Tibial nerve (tissue), 4 donors: ENCODE measurements at regions not wholly inside any gene's neighbourhood (a gene's known extent, or its start where the extent isn't known, plus 50 kb on each side); places are given as distances from the start of the nearest gene placed in this dataset.

ENCODE experiments used
- DNase-seq, 2 donors: peaks; one replicate each; pipeline ENCODE4 v3.0.0-alpha.2; 2019; ENCODE audit warnings: low spot score in 2 of 2
- H3K27ac ChIP-seq, 4 donors: fragments of 200-600 bp; sonication (generic) in 3 of 4; one replicate each; pipeline ENCODE4 v1.5.1; 2017 to 2019; ENCODE audit warnings: mild to moderate bottlenecking in 1 of 4
- H3K27me3 ChIP-seq, 2 donors: fragments of 200-600 bp; sonication (generic) in 1 of 2; one replicate each; pipeline versions ENCODE4 v1.5.1 to v1.6.0; 2017 to 2019
- H3K36me3 ChIP-seq, 3 donors: fragments of 200-600 bp; sonication (generic); one replicate each; pipeline ENCODE4 v1.5.1; 2018 to 2019
- H3K4me1 ChIP-seq, 4 donors: fragments of 200-600 bp; sonication (generic) in 3 of 4; one replicate each; pipeline ENCODE4 v1.5.1; 2017 to 2019
- H3K4me3 ChIP-seq, 4 donors: fragments of 200-600 bp; sonication (generic) in 3 of 4; one replicate each; pipeline ENCODE4 v1.5.1; 2017 to 2019; ENCODE audit warnings: mild to moderate bottlenecking in 1 of 4, moderate library complexity in 1 of 4
- H3K9me3 ChIP-seq, 4 donors: fragments of 200-600 bp; sonication (generic) in 3 of 4; one replicate each; pipeline ENCODE4 v1.5.1; 2017 to 2019
- EP300 ChIP-seq, 2 donors: sonication (generic); formaldehyde crosslinking; IDR thresholded peaks; one replicate each; pipeline ENCODE4 v1.6.1; 2017; ENCODE audit warnings: antibody characterized with exemption in 2 of 2, mild to moderate bottlenecking in 1 of 2
- POLR2A ChIP-seq, 2 donors: fragments of 450-650 bp; IDR thresholded peaks; one replicate each; pipeline ENCODE4 v1.6.1; 2017; ENCODE audit warnings: antibody characterized with exemption in 2 of 2, mild to moderate bottlenecking in 2 of 2, moderate library complexity in 2 of 2
- WGBS, 2 donors: methylation state at CpG; one replicate each; pipeline ENCODE4 v1.1.5; 2018; 5-methylcytosine and 5-hydroxymethylcytosine counted together
- TF ChIP-seq, protein P1 (sequence below), 5 experiments: fragments of 200-600 bp in 3 of 5; fragments of 450-650 bp in 2 of 5; sonication (generic) in 3 of 5; IDR thresholded peaks; one replicate each; pipeline ENCODE4 v1.5.1; 2016 to 2019; ENCODE audit warnings: antibody characterized with exemption in 5 of 5, mild to moderate bottlenecking in 3 of 5, moderate library complexity in 2 of 5

- Histone ChIP-seq H3K9me3 (peaks cover 0 to 33% (median 0%) of the 10 kb centered on the region in 4 donors), H3K36me3 (no peaks in the 10 kb centered on the region), H3K27ac (no peak overlapping the region), H3K4me3 (no peak overlapping the region), H3K27me3 (no peaks in the 10 kb centered on the region), H3K4me1 (no peaks in the 10 kb centered on the region)
- WGBS, 2 donors: 95 to 96% methylated on average over 1 of the region's 1 CpG
- no peak for TF ChIP-seq POLR2A (IDR thresholded peaks at IDR 0.05)
- TF ChIP-seq, protein P1, sequence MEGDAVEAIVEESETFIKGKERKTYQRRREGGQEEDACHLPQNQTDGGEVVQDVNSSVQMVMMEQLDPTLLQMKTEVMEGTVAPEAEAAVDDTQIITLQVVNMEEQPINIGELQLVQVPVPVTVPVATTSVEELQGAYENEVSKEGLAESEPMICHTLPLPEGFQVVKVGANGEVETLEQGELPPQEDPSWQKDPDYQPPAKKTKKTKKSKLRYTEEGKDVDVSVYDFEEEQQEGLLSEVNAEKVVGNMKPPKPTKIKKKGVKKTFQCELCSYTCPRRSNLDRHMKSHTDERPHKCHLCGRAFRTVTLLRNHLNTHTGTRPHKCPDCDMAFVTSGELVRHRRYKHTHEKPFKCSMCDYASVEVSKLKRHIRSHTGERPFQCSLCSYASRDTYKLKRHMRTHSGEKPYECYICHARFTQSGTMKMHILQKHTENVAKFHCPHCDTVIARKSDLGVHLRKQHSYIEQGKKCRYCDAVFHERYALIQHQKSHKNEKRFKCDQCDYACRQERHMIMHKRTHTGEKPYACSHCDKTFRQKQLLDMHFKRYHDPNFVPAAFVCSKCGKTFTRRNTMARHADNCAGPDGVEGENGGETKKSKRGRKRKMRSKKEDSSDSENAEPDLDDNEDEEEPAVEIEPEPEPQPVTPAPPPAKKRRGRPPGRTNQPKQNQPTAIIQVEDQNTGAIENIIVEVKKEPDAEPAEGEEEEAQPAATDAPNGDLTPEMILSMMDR (IDR thresholded peaks at IDR 0.05): no peak
- no peak for TF ChIP-seq EP300 (IDR thresholded peaks at IDR 0.05)
- no peak for DNase-seq
Observed at GRCh38 chr19:23531976-23532375, 136.7 kb upstream of the ZNF91 start.

- Histone ChIP-seq H3K9me3 (peaks cover 0 to 33% (median 0%) of the 10 kb centered on the region in 4 donors), H3K36me3 (no peaks in the 10 kb centered on the region), H3K4me1 (no peaks in the 10 kb centered on the region), H3K27me3 (no peaks in the 10 kb centered on the region), H3K27ac (no peak overlapping the region), H3K4me3 (no peak overlapping the region)
- no peak for DNase-seq
- no peak for TF ChIP-seq EP300 (IDR thresholded peaks at IDR 0.05)
- TF ChIP-seq POLR2A (IDR thresholded peaks at IDR 0.05): no peak
- TF ChIP-seq, protein P1 (IDR thresholded peaks at IDR 0.05): no peak
- 44 to 71% methylated on average over 2 of the region's 2 CpGs for WGBS, 2 donors
Observed at GRCh38 chr19:23531231-23531790, 136.0 kb upstream of the ZNF91 start.

GRCh38 chr19:23528376-23528775 lies 133.1 kb upstream of the ZNF91 start:
- DNase-seq: no peak
- peaks cover 0 to 30% (median 0%) of the 10 kb centered on the region in 4 donors for H3K9me3 ChIP-seq
- H3K4me1 ChIP-seq: no peaks in the 10 kb centered on the region
- H3K27ac ChIP-seq: no peak overlapping the region
- H3K4me3 ChIP-seq: no peak overlapping the region
- no peaks in the 10 kb centered on the region for H3K27me3 ChIP-seq
- H3K36me3 ChIP-seq: no peaks in the 10 kb centered on the region
- TF ChIP-seq EP300 (IDR thresholded peaks at IDR 0.05) (no peak), POLR2A (IDR thresholded peaks at IDR 0.05) (no peak)
- TF ChIP-seq, protein P1 (IDR thresholded peaks at IDR 0.05): no peak

- no peak overlapping the region for H3K4me3 ChIP-seq
- H3K36me3 ChIP-seq: no peaks in the 10 kb centered on the region
- H3K4me1 ChIP-seq: no peaks in the 10 kb centered on the region
- WGBS, 2 donors: 61 to 71% methylated on average over 2 of the region's 2 CpGs
- peaks cover 0 to 25% (median 0%) of the 10 kb centered on the region in 4 donors for H3K9me3 ChIP-seq
- no peak for TF ChIP-seq POLR2A (IDR thresholded peaks at IDR 0.05)
- no peak for TF ChIP-seq EP300 (IDR thresholded peaks at IDR 0.05)
- H3K27me3 ChIP-seq: no peaks in the 10 kb centered on the region
- H3K27ac ChIP-seq: no peak overlapping the region
- no peak for DNase-seq
Observed at GRCh38 chr19:23527797-23528196, 132.5 kb upstream of the ZNF91 start.

DNA sequence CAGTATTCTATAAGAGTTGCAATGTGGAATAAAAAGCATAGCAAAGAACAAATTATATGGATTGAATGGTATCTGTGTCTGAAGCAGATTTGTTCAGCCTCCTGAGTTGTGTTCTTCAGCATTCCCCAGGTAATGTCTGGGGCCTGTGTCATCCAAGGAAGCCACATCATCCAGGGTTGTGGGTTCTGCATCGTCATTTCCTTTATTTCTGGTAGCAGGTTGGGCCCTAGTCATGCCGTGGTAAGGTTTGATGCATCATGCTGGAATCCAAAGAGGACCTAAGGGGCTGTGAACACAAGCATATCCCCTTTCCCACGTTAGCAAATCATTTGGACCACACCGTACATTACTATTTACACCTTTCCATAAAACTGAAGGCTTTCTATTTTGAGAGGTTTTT lies 131.0 kb upstream of the ZNF91 start:
- no peak for DNase-seq
- H3K27me3 ChIP-seq: no peaks in the 10 kb centered on the region
- no peak overlapping the region for H3K27ac ChIP-seq
- H3K4me3 ChIP-seq: no peak overlapping the region
- TF ChIP-seq, protein P1 (IDR thresholded peaks at IDR 0.05): no peak
- no peak for TF ChIP-seq EP300 (IDR thresholded peaks at IDR 0.05)
- TF ChIP-seq POLR2A (IDR thresholded peaks at IDR 0.05): no peak
- peaks cover 0 to 20% (median 0%) of the 10 kb centered on the region in 4 donors for H3K9me3 ChIP-seq
- no peaks in the 10 kb centered on the region for H3K36me3 ChIP-seq
- WGBS, 2 donors: 63 to 71% methylated on average over 4 of the region's 4 CpGs
- no peaks in the 10 kb centered on the region for H3K4me1 ChIP-seq
